ENCODE measurements at regions not wholly inside any gene's neighbourhood (a gene's known extent, or its start where the extent isn't known, plus 50 kb on each side); places are given as distances from the start of the nearest gene placed in this dataset.

- H2AFZ ChIP-seq (ENCODE audit: low read depth, low read length, severe bottlenecking) = no peak overlapping the region
- no peaks in the 10 kb centered on the region for H4K20me1 ChIP-seq (ENCODE audit: low read depth, low read length)
- H3K9me2 ChIP-seq (replicated peaks; ENCODE audit: insufficient read depth, low read length) = no peaks in the 10 kb centered on the region
- H3K9ac ChIP-seq (ENCODE audit: low read length) = no peak overlapping the region
- no peak overlapping the region for H3K4me3 ChIP-seq (ENCODE audit: insufficient read depth, low read length, poor library complexity, severe bottlenecking)
- H3K4me2 ChIP-seq (ENCODE audit: low read depth, low read length, poor library complexity, severe bottlenecking) = no peak overlapping the region
- H3K36me3 ChIP-seq (ENCODE audit: low read length) = no peaks in the 10 kb centered on the region
- no peak overlapping the region for H3K27ac ChIP-seq (ENCODE audit: low read depth, low read length)
- H3K79me2 ChIP-seq (ENCODE audit: insufficient read depth, low read length) = no peaks in the 10 kb centered on the region
- TF ChIP-seq CTCF (IDR thresholded peaks at IDR 0.05; ENCODE audit: insufficient read depth, low read length, poor library complexity, severe bottlenecking) (no peak), EZH2phosphoT487 (conservative IDR thresholded peaks at IDR 0.05; ENCODE audit: low read length) (no peak)
- no peaks in the 10 kb centered on the region for H3K27me3 ChIP-seq (ENCODE audit: low read length)
- H3K9me3 ChIP-seq (ENCODE audit: insufficient read depth, low read length) = no peaks in the 10 kb centered on the region
- H3F3A ChIP-seq (ENCODE audit: insufficient read depth) = no peaks in the 10 kb centered on the region
Measured at GRCh38 chr2:33924586-33925169, 325.6 kb upstream of the FAM98A start.

GRCh38 chr2:33917252-33917651 lies 318.2 kb upstream of the FAM98A start:
- Histone ChIP-seq H3K36me3 (ENCODE audit: low read length) (no peaks in the 10 kb centered on the region), H2AFZ (ENCODE audit: low read depth, low read length, severe bottlenecking) (no peak overlapping the region), H3K9ac (ENCODE audit: low read length) (no peak overlapping the region), H3K9me3 (ENCODE audit: insufficient read depth, low read length) (no peaks in the 10 kb centered on the region), H3K27ac (ENCODE audit: low read depth, low read length) (no peak overlapping the region), H3K27me3 (ENCODE audit: low read length) (no peaks in the 10 kb centered on the region), H3K4me3 (ENCODE audit: insufficient read depth, low read length, poor library complexity, severe bottlenecking) (no peak overlapping the region), H3K79me2 (ENCODE audit: insufficient read depth, low read length) (no peaks in the 10 kb centered on the region), H3K9me2 (replicated peaks; ENCODE audit: insufficient read depth, low read length) (no peaks in the 10 kb centered on the region), H4K20me1 (ENCODE audit: low read depth, low read length) (no peaks in the 10 kb centered on the region), H3K4me2 (ENCODE audit: low read depth, low read length, poor library complexity, severe bottlenecking) (no peak overlapping the region), H3F3A (ENCODE audit: insufficient read depth) (no peaks in the 10 kb centered on the region)
- TF ChIP-seq EZH2phosphoT487 (conservative IDR thresholded peaks at IDR 0.05; ENCODE audit: low read length) = no peak
- TF ChIP-seq CTCF (IDR thresholded peaks at IDR 0.05; ENCODE audit: insufficient read depth, low read length, poor library complexity, severe bottlenecking) = no peak

- no peak for TF ChIP-seq CTCF (IDR thresholded peaks at IDR 0.05; ENCODE audit: insufficient read depth, low read length, poor library complexity, severe bottlenecking)
- TF ChIP-seq EZH2phosphoT487 (conservative IDR thresholded peaks at IDR 0.05; ENCODE audit: low read length) = no peak
- Histone ChIP-seq H3K27me3 (ENCODE audit: low read length) (no peaks in the 10 kb centered on the region), H3K4me2 (ENCODE audit: low read depth, low read length, poor library complexity, severe bottlenecking) (no peak overlapping the region), H3K36me3 (ENCODE audit: low read length) (no peaks in the 10 kb centered on the region), H3K9me2 (replicated peaks; ENCODE audit: insufficient read depth, low read length) (no peaks in the 10 kb centered on the region), H4K20me1 (ENCODE audit: low read depth, low read length) (no peaks in the 10 kb centered on the region), H2AFZ (ENCODE audit: low read depth, low read length, severe bottlenecking) (no peak overlapping the region), H3K27ac (ENCODE audit: low read depth, low read length) (no peak overlapping the region), H3K79me2 (ENCODE audit: insufficient read depth, low read length) (no peaks in the 10 kb centered on the region), H3K9ac (ENCODE audit: low read length) (no peak overlapping the region), H3K9me3 (ENCODE audit: insufficient read depth, low read length) (no peaks in the 10 kb centered on the region), H3K4me3 (ENCODE audit: insufficient read depth, low read length, poor library complexity, severe bottlenecking) (no peak overlapping the region), H3F3A (ENCODE audit: insufficient read depth) (no peaks in the 10 kb centered on the region)
Measured at GRCh38 chr2:33913071-33913616, 314.0 kb upstream of the FAM98A start.

All from SU-DHL-6 (cell line).